SK-N-SH (cell line): ENCODE measurements at regions not wholly inside any gene's neighbourhood (a gene's known extent, or its start where the extent isn't known, plus 50 kb on each side); places are given as distances from the start of the nearest gene placed in this dataset.

Experiments
- CTCF ChIP-seq: fragments of 200-600 bp; sonication (generic); IDR thresholded peaks from 2 replicates; pipeline ENCODE4 v1.6.1; 2017; ENCODE audit warnings: antibody characterized with exemption, mild to moderate bottlenecking, moderate library complexity
- EP300 ChIP-seq, 2 experiments: IDR thresholded peaks; 2 replicates each; pipeline versions ENCODE4 v1.4.0 to v1.6.1; 2012; ENCODE audit warnings: borderline replicate concordance in 1 of 2, low read depth in 1 of 2, low read length in 1 of 2
- EZH2phosphoT487 ChIP-seq: fragments of 200-600 bp; sonication (generic); IDR thresholded peaks from 2 replicates; pipeline ENCODE4 v1.6.1; 2017; ENCODE audit warnings: low read depth, mixed run types, mild to moderate bottlenecking, antibody characterized with exemption, moderate library complexity, borderline replicate concordance
- JUND ChIP-seq: IDR thresholded peaks from 2 replicates; pipeline ENCODE4 v1.4.0; 2012
- MAX ChIP-seq: IDR thresholded peaks from 2 replicates; pipeline ENCODE4 v1.4.0; 2012; ENCODE audit warnings: low read depth
- NFIC ChIP-seq: IDR thresholded peaks from 2 replicates; pipeline ENCODE4 v1.4.0; 2012; ENCODE audit warnings: borderline replicate concordance
- POLR2AphosphoS5 ChIP-seq: IDR thresholded peaks from 2 replicates; pipeline ENCODE4 v1.6.1; 2012; ENCODE audit warnings: low read depth, low read length
- RAD21 ChIP-seq: IDR thresholded peaks from 2 replicates; pipeline ENCODE4 v1.6.1; 2012; ENCODE audit warnings: mild to moderate bottlenecking, low read length
- SIN3A ChIP-seq: IDR thresholded peaks from 2 replicates; pipeline ENCODE4 v1.6.1; 2012; ENCODE audit warnings: low read depth, mild to moderate bottlenecking, low read length, moderate library complexity, borderline replicate concordance
- SMC3 ChIP-seq: IDR thresholded peaks from 2 replicates; pipeline ENCODE4 v1.6.1; 2012; ENCODE audit warnings: low read depth, low read length, improper control_type of control experiment
- TCF12 ChIP-seq: IDR thresholded peaks from 2 replicates; pipeline ENCODE4 v1.4.0; 2012

- no peak for TF ChIP-seq NFIC
- TF ChIP-seq CTCF: no peak
- TF ChIP-seq TCF12: no peak
- no peak for TF ChIP-seq MAX
- no peak for TF ChIP-seq SIN3A
- TF ChIP-seq RAD21: no peak
- TF ChIP-seq POLR2AphosphoS5: no peak
- no peak for TF ChIP-seq JUND
- TF ChIP-seq SMC3: no peak
- no peak for TF ChIP-seq EZH2phosphoT487
- TF ChIP-seq EP300 (IDR thresholded peaks at IDR 0.05; ENCODE audit: borderline replicate concordance in 1 of 2, low read depth in 1 of 2, low read length in 1 of 2): no peak
These were observed 330.2 kb downstream of the RBM43 start for GRCh38 chr2:150931451-150931850.
